ENCODE measurements at regions not wholly inside any gene's neighbourhood (a gene's known extent, or its start where the extent isn't known, plus 50 kb on each side); places are given as distances from the start of the nearest gene placed in this dataset.

GRCh38 chr4:130296448-130296847 is 1200.5 kb downstream of the C4orf33 start:
- TF ChIP-seq TAF1 (conservative IDR thresholded peaks at IDR 0.05) (no peak), REST (IDR thresholded peaks at IDR 0.05) (no peak), NR2F2 (IDR thresholded peaks at IDR 0.05) (no peak), SP1 (IDR thresholded peaks at IDR 0.05) (no peak), JUND (IDR thresholded peaks at IDR 0.05) (no peak), MAX (IDR thresholded peaks at IDR 0.05) (no peak), RAD21 (IDR thresholded peaks at IDR 0.05) (no peak)
- TF ChIP-seq, protein P1, sequence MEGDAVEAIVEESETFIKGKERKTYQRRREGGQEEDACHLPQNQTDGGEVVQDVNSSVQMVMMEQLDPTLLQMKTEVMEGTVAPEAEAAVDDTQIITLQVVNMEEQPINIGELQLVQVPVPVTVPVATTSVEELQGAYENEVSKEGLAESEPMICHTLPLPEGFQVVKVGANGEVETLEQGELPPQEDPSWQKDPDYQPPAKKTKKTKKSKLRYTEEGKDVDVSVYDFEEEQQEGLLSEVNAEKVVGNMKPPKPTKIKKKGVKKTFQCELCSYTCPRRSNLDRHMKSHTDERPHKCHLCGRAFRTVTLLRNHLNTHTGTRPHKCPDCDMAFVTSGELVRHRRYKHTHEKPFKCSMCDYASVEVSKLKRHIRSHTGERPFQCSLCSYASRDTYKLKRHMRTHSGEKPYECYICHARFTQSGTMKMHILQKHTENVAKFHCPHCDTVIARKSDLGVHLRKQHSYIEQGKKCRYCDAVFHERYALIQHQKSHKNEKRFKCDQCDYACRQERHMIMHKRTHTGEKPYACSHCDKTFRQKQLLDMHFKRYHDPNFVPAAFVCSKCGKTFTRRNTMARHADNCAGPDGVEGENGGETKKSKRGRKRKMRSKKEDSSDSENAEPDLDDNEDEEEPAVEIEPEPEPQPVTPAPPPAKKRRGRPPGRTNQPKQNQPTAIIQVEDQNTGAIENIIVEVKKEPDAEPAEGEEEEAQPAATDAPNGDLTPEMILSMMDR (IDR thresholded peaks at IDR 0.05; ENCODE audit: low read depth, low read length, missing input control) = no peak
- TF ChIP-seq, protein P2, sequence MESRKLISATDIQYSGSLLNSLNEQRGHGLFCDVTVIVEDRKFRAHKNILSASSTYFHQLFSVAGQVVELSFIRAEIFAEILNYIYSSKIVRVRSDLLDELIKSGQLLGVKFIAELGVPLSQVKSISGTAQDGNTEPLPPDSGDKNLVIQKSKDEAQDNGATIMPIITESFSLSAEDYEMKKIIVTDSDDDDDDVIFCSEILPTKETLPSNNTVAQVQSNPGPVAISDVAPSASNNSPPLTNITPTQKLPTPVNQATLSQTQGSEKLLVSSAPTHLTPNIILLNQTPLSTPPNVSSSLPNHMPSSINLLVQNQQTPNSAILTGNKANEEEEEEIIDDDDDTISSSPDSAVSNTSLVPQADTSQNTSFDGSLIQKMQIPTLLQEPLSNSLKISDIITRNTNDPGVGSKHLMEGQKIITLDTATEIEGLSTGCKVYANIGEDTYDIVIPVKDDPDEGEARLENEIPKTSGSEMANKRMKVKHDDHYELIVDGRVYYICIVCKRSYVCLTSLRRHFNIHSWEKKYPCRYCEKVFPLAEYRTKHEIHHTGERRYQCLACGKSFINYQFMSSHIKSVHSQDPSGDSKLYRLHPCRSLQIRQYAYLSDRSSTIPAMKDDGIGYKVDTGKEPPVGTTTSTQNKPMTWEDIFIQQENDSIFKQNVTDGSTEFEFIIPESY (IDR thresholded peaks at IDR 0.05) = no peak
